Epidermal melanocyte (primary cell): ENCODE measurements at regions not wholly inside any gene's neighbourhood (a gene's known extent, or its start where the extent isn't known, plus 50 kb on each side); places are given as distances from the start of the nearest gene placed in this dataset.

Experiments
- DNase-seq: peaks from one replicate; pipeline ENCODE4 v3.0.0; 2011; ENCODE audit warnings: low spot score; ENCODE audit not compliant: insufficient read length

DNA sequence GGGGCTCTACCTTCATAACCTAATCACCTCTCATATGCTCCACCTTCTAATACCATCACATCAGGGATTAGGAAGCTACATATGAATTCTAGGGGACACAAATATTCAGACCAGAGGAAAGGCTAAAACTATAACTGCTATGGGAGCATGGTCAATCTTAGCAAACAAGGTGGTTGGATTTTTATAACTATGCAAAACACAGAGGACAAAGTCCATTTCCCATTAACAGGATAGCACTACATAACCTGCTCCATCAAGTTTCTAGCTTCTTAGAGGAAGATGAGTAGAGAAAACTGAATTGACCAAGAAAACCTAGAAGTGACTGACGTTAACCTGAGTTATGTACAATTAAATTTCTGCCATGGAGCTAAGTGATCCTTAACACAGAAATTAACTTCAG, 398.6 kb downstream of the TBL1XR1 start:
- DNase-seq, result no peak

DNA sequence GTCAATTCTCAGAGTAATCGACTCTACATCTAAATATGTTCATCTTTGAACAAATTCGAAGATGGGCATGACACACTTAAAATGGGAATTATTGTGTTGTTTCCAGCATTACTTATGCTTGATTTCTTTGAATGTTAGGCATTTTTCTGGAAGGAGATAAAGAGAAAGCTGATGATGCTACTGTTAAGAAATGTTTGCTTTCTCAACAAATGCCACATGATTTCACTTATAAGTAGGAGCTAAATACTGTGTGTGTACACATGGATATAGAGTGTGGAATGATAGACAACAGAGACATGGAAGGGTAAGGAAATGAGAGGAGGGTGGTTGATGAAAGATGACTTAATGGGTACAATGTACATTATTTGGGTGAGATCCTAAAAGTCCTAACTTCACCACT, 400.9 kb downstream of the TBL1XR1 start:
- no peak for DNase-seq

DNA sequence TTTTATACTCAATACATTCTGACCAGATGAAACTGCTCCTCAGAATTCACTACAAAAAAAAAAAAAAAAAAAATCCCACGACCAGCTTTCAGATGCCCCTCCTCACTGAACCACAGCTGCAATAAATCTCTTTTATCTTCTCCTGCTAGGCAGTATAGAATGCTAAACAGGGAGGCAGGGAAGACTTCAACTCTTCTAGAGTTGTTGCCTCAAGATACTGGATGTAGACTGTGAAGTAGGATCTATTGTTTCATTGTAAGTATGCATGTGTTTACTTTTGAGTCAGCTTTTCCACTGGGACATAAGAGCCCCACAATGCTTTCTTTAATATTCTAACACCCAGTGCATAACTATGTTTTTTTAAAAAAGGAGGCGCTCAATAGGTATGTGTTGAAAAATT, 401.4 kb downstream of the TBL1XR1 start:
- no peak for DNase-seq

DNA sequence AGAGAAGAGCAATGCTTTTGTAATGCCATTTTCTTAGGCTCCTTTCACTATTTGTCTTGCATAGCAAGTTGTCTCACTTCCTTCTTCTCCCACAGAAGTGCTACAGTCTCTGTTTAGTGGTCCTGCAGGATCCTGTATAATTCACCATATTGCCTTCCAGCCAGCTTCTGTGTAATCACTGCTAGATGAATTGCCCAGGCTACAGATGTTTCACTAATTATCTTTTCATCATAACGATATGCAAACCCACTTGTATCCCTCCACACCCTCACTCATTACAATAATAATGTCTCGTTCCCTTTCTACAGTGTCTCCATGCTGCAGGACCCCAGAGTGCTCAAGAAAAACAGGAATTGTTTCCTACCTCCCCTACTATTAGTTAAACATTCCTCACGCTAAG, 402.9 kb downstream of the TBL1XR1 start:
- no peak for DNase-seq

DNA sequence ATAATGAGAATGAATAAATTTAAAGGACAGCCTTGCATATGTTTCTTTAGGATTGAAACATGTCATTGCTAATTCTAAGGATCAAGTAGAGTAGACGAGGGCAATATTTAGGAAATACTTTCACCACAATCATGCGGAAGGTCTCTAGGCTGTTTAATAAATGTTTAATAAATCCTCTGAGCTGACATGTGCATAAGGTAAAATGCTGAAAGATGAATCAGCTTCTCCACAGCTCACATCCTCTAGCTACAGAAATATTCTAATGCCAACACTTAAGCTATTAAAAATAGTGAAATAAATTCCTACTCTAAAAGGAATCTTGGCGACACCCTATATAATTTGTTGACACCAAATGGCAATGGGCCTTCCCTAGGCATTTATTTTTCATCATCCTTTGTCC, 407.3 kb downstream of the TBL1XR1 start:
- no peak for DNase-seq

DNA sequence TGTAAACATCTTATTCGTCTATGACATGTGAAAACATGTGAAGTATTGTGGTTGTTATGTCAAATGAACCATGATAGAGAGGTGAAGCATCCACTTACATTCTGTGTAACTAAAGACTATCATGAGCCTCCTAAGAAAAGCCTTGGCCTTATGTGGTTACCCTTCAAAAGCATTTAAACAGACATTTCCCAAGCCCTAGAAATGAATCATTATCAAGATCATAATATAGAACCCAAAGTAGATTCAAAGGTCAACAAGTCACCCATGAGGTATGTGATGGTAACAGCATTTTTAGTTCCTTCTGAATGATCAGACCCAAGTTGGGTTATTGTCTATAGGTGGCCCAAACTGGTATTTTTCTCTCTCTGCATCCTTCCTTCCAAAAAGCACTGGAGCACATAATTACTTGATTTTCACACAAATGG, 408.0 kb downstream of the TBL1XR1 start:
- no peak for DNase-seq

DNA sequence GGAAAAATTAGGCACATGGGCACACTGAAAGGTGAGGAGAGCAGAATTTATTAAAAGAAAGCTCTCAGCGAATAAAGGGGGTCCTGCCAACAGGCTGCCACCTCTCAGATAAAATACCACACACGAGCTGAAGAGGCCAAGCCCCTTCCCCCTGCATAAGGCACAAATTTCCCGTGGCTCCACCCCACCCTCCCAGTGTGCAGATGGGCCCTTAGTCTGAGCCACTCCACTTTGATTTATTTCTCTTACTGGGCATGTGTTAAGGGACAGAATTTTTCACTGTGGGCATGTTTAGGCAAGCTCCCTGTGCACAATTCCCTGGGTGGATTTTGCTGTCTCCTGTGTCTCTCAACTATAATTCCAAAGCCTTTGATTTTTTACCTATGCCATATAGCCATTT, 409.8 kb downstream of the TBL1XR1 start:
- no peak for DNase-seq

DNA sequence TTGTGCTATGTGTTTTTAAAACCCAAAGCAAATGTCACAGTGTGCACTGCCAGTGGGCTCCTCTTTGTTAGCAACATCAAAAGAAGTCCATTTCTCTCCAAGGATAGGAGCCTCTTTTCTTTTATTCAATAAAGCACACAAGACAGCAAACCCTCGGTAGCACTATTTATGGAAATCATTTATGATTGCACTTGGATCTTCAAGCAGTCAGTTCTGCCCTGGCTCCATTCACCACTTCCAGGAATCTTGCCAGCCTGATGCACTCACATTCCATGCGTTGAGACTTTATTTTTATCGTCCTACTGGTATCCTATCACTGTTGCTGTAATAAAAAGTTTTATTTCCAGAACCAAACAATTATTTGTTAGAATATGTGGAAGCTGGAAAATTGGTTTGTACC, 412.1 kb downstream of the TBL1XR1 start:
- DNase-seq, result no peak

DNA sequence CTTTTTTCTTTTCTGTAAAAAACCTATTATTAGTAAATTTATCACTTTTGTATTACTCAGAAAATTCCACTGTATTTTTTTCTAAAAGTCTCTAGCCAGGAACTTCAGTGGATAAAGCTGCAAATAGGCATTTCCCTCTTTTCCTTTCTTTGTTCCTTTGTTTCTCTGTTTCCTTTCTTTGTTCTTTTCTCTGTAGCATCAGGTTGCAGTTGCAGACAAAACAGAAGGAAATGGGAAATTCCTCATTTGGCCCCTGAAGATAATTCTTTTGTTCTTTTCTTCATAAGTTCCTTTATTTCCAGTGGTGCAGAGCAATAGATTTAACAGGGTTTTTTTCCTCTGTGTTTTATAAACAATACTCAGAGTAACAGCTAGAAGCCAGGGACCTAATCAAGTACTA, 416.5 kb downstream of the TBL1XR1 start:
- DNase-seq, result no peak

DNA sequence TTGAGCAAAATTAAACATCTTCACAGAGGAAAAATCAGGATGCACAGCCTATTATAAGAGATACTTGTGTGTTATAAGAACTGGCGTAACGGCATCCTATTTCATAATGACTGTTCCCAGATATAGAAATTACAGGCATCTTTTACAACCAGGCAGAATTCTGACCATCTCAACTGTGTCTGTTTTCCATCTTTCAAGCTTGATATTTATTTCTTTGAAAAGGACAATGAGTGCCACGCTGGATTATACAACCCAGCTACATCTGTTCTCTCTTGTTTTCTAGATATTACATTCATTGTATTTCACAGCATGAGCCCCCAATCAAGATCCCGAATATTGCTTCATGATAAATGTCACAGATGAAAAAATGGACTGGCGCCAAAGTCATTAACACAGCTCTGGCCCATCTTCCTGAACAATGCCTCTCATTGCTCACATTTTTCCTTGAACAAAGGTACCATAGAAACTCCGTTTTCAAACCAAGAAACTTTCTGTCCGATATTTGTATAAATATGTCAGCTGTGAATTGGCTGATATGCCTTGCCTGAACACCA, 420.6 kb downstream of the TBL1XR1 start:
- DNase-seq, result no peak

DNA sequence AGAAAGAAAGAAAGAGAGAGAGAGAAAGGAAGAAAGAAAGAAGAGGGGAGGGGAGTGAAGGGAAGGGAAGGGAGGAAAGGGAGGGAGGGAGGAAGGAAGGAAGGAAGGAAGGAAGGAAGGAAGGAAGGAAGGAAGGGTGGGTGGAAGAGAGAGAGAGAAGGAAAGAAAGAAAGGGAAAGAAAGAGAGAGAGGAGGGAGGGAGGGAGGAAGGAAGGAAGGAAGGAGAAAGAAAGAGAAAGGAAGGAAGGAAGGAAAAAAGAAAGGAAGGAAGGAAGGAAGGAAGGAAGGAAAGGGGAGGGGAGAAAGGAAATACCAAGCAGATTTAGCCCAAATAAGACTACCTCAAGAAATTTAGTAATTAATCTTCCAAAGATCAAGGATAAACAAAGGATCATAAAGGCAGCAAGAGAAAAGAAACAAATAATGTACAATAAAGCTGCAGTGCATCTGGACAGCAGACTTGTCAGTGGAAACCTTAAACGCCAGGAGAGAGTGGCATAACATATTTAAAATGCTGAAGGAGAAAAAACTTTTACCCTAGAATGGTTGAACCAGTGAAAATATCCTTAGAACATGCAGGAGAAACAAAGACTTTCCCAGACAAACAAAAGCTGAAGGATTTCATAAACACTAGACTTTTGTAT, 427.6 kb downstream of the TBL1XR1 start:
- no peak for DNase-seq

DNA sequence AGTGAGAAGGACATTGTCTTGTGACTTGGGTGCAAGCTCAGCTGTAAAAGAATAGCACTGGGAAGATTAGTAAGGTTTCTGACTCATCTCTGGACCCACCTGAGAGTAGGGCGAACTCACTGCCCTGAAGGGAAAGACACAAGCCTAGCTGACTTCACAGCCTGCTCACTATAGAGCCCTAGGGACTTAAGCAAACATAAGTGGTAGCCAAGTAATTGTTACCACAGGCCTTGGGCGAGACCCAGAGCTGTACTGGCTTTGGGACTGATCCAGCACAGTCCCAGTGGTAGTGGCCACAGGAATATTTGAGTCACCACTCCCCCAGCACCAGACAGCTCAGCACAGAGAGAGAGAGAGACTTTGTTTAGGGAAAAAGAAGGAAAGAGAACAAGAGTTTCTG, 429.9 kb downstream of the TBL1XR1 start:
- no peak for DNase-seq

DNA sequence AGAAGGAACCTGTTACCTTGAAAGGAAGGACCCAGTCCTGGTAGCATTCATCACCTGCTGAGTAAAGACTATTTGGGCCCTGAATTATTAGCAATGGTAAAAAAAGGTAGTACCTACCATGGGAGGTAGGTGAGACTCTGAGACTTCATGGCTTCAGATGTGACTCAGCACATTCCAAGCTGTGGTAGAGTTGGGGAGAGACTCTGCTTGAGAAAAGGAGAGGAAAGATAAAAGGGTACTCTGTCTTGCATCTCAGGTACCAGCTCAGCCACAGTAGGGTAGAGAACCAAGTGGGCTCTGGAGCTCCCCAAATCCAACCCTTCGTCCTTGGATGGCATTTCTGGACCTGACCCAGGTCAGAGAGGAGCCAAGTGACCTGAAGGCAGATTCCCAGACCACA, 430.4 kb downstream of the TBL1XR1 start:
- DNase-seq, result no peak

DNA sequence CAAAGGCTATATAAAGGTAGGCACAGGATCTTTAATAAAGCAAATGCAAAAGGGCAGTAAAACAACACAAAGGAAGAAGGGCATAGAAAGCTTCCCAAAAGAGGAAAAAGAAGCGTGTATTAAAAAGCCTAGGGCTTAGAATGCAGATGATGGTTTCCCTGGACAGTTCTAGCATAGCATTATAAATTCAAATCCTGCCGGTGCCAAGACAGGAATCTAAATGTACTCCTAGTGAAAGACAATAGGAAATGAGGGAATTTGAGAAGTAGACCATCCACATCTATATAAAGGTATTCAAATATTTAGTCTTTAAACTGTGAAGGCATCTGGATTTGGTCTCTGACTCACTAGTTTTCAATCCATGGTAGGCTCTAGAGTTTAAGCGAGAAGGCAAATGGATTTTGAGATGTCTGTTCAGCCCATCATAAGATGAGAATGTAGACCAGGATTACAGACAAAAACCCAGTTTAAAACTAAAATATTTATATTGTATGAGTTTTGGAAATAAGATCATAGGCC, 431.8 kb downstream of the TBL1XR1 start:
- DNase-seq, result no peak

DNA sequence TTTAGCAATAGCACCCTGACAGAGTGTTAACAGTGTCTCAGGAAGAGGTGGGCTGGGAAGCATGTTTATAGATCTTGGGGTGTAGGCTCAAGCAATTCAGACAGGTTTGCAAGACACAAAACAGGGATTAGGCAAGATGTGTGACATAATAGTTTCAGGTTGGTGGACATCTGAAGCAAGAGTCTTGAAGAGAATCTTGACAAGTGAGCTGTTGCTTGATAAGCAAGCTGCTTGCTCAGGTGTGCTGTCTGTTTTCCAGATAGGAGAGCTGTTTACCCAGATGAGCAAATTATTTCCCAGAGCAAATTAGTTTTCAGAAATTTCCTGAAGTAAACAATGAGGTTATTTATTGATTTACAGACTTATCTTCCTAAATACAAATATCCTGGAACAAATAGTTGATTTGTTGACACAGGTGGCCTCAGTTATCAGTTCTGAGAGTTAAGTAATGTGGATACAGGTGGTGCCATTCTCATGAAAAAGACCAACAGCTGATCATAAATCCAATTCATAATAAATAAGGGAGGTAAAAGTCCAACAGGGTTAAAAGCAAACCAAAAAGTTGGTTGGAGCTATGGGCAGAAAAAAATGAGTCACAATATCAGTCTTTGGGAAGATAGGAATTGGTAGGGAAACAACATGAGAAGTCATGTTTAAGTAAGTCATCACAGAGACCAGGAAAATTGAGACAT, 437.3 kb downstream of the TBL1XR1 start:
- no peak for DNase-seq

DNA sequence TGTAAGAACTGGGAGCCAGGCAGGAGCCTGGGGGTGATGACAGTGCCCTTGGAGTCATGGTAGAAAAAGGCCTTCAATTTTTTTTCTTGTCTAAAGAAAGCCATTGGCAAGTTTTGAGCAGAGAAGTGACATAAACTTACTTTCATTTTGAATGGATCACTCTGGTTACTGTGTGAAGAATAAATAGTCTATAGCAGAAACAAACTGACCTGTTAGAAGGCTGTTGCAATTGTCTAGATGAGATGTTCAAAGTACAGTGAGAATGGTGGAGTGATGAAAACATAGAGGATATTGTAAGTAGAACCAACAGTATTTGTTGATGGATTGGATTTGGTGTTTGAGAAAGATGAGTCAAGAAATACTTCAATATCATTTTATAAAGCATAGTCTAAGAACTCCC, 439.9 kb downstream of the TBL1XR1 start:
- no peak for DNase-seq

DNA sequence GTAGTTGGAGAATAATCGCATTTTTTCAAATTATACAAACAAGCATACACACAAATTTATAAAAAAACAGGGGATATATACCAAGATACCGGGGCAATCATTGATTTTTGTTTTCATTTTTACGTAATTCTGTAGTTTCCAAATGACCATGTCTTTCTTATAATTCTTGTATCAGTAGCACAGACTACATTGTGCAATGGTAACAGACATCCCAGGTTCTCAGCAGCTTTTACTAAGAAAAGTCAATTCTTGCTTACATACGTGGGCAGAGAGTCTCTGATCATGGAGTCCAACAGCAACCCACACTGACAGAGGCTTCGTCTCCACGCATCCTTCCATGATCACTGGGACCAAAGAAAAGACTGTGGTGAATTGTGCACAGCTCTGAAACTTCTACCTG, 441.3 kb downstream of the TBL1XR1 start:
- no peak for DNase-seq

DNA sequence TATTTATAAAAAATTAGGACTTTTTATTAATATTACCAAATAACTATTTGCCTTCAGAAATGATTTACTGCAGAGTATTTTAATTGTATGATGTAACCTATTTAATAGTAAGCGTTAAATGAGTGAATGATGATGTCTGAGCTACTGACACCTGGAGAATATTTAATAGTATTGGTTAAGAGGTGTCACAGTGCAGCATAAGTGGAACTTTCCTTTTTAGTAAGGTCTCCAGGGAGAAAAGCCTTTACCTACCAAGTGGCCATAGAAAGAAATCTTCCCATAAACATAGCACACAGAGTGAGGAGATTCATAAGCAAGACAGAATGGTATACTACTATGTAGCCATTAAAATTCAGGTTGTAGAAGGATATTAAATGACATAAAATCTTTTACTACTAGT, 441.7 kb downstream of the TBL1XR1 start:
- DNase-seq, result no peak

DNA sequence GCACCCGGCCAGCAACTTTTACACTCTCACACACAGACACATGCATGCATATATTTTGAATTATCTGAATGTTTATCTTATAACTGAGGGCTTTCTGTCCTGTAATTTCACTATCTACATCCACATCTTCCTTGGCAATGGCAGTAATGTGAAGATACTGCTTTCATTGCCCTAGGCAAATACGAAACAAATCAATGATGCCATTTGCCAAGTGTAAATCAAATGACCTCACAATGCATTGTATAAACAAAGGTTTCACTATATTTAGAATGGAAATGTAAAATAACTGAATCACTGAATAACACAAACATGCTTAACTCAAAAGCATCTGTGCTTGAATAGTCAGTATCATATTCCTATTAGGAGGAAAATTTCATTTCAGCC, 455.6 kb downstream of the TBL1XR1 start:
- DNase-seq, result no peak

DNA sequence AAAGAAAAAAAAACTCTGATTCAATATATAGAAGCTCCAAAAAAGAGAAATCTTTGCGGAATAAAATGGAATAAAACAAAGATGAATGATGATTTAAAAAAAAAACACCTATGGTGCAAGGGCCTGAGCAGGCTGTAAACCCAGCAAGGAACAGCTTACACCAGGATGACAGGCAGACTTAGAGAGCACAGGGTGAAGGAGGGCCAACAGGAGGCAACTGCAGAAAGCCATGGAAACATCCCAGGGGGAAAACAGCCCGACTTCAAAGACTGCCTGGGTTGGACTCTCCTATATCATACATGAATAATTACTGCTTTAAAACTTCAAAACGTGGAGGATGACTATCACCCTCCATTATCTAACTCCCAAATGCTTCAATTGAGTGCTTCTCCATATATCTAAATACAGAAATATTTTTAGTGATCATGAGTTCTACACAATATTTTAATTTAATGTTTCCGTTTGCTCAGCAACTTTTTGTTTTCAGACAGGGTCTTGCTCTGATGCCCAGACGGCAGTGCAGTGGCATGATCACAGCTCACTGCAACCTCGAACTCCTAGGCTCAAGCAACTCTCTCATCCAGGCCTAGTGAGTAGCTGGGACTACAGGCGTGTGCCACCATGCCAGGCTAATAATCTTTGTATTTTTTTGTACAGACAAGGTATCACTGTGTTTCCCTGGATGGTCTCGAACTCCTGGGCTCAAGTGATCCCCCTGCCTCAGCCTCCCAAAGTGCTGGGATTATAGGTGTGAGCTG, 456.2 kb downstream of the TBL1XR1 start:
- no peak for DNase-seq

DNA sequence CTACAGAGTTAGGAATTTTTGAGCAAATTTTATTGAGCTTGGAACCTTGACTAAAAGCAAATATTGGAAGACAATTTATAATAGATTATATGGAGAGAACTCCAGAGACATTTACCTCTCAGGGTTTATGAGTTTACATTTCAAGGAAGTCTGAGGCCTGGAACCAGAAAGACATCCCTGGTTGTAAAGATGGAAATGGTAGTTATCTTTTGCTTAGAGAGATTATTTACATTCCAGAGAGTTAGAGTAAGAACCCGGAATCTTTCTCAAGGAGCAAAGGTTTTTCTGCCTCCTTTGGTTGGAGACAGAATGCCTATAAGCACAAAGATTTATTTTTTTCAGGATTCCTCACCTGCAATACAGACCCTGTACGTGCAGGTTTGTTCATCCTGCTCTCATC, 458.1 kb downstream of the TBL1XR1 start:
- DNase-seq, result no peak

DNA sequence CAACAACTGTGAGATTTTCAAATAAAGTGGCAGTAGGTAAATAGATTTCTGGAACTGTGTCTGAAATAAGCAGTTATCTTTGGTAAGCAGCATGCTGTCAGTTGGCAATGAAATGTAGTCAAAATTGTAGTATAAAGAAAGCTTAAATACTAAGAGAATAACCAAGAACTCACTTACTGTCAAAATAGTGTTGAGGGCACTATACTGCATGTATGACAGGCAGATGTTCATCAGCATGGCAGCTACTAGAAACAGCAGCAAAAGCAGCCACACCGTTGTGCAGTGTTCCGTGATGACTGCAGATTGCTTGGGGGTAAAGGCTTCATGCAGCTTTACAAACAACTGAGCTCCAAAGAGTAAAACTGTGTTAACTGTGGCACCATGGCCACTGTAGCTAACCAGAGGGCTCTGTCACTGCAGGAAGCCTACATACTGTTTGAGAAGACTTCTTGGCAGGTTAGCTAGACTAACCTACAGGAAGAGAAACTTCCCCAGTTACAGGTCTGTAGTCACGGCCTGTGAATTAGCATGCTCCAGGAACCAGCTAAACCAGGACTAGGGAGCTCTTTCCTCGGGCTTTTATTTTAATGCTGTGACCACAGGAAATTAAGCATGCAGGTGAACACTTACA, 459.7 kb downstream of the TBL1XR1 start:
- DNase-seq, result no peak
